SK-N-MC (cell line): ENCODE measurements at regions not wholly inside any gene's neighbourhood (a gene's known extent, or its start where the extent isn't known, plus 50 kb on each side); places are given as distances from the start of the nearest gene placed in this dataset.
"Not testable (repeated sequence)": the region's sequence is repeated elsewhere in the genome, so short reads cannot be mapped to it uniquely, and the experiment has no call there.

ENCODE experiments used
- DNase-seq: peaks from one replicate; pipeline ENCODE4 v3.0.0-alpha.2; 2011; ENCODE audit warnings: low read depth, low spot score
- H3K27ac ChIP-seq: fragments of 200-600 bp; sonication (generic); 2 replicates; pipeline ENCODE4 v1.5.1; 2016; ENCODE audit warnings: mixed run types
- H3K36me3 ChIP-seq: fragments of 200-600 bp; sonication (generic); 2 replicates; pipeline ENCODE4 v1.6.1; 2017; ENCODE audit warnings: antibody characterized with exemption, low read length, mixed read lengths; ENCODE audit not compliant: insufficient read depth
- H3K4me3 ChIP-seq: fragments of 200-600 bp; sonication (generic); 2 replicates; pipeline ENCODE4 v1.5.1; 2016
- H3K9ac ChIP-seq: fragments of 200-600 bp; sonication (generic); 2 replicates; pipeline ENCODE4 v1.8.0; 2017; ENCODE audit warnings: mixed run types, mixed read lengths; ENCODE audit not compliant: insufficient read length
- H3K9me3 ChIP-seq: fragments of 200-600 bp; sonication (generic); 2 replicates; pipeline ENCODE4 v1.6.1; 2017; ENCODE audit warnings: low read depth, mild to moderate bottlenecking, antibody characterized with exemption, low read length, moderate library complexity, mixed read lengths
- EZH2 ChIP-seq: fragments of 200-600 bp; sonication (generic); IDR thresholded peaks from one replicate; pipeline ENCODE4 v1.6.1; 2017; ENCODE audit warnings: antibody characterized with exemption
- FOXP2 ChIP-seq: optimal IDR thresholded peaks from 2 replicates; pipeline ENCODE3; 2011; ENCODE audit warnings: mild to moderate bottlenecking, moderate library complexity; ENCODE audit not compliant: insufficient read depth; ENCODE audit errors: extremely low read length, control extremely low read depth
- POLR2AphosphoS5 ChIP-seq: IDR thresholded peaks from 2 replicates; pipeline ENCODE4 v1.6.1; 2012; ENCODE audit warnings: mild to moderate bottlenecking, low read depth, low read length, borderline replicate concordance

DNA sequence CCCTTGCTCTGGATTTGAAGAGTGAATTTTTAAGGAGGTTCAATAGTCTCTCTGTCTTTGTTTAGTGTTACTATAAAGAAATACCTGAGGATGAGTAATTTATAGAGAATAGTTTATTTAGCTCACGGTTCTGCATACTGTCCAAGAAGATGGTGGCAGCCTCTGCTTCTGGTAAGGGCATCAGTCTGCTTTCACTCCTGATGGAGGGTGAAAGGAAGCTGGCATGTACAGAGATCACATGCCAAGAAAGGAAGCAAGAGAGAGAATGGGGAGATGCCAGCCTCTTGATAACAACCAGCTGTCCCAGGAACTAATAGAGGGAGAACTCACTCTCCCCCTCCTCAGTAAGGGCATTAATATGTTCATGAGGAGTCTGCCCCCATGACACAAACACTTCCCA, 917.5 kb upstream of the GOT2 start:
- TF ChIP-seq POLR2AphosphoS5 = no peak
- no peak for TF ChIP-seq FOXP2
- TF ChIP-seq EZH2 = no peak
- H3K27ac ChIP-seq = no peak overlapping the region
- no peak for DNase-seq
- no peaks in the 10 kb centered on the region for H3K9me3 ChIP-seq
- H3K4me3 ChIP-seq = no peak overlapping the region
- no peak overlapping the region for H3K9ac ChIP-seq
- H3K36me3 ChIP-seq = no peaks in the 10 kb centered on the region

DNA sequence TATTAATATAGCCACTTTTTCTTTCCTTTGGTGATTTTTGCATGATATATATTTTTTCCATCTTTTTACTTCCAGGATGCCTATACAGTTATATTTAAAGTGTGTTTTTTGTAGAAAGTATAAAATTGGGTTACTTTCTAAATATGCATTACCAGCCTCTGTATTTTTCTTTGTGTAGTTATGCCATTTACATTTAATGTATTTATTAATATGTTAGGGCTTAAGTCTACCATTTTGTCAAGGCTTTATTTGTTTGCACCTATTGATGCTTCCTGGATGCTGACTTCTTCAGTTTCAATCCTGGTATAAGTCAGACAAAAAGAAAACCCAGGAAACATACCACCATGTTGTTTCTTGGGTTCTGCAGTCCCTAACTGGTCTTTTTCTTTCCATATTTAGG, 911.1 kb upstream of the GOT2 start:
- DNase-seq = no peak
- no peak for TF ChIP-seq FOXP2
- TF ChIP-seq EZH2 = no peak
- TF ChIP-seq POLR2AphosphoS5 = no peak
- no peak overlapping the region for H3K27ac ChIP-seq
- H3K9me3 ChIP-seq = no peaks in the 10 kb centered on the region
- H3K4me3 ChIP-seq = no peak overlapping the region
- H3K9ac ChIP-seq = no peak overlapping the region
- H3K36me3 ChIP-seq = no peaks in the 10 kb centered on the region

DNA sequence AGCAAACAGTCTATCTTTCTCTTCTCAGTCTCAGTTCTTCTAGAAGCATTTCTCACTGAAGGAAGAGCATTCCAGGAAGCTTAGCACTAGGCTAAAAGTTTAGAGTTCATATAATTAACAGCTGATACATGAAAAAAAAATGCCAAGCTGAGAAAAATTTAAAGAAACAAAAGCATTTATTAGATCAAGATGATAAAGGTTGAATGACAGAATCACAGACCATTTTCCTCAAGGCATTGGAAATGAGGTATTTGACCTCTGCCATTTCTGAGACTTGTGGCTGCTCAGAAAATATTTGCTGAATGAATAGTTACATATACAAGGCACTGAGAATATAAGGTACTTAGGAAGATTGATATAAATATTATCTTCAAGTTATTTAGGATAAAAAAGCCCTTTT, 901.6 kb upstream of the GOT2 start:
- Histone ChIP-seq H3K36me3 (no peaks in the 10 kb centered on the region), H3K27ac (no peak overlapping the region), H3K4me3 (no peak overlapping the region), H3K9me3 (no peaks in the 10 kb centered on the region), H3K9ac (no peak overlapping the region)
- no peak for DNase-seq
- TF ChIP-seq POLR2AphosphoS5 = no peak
- no peak for TF ChIP-seq FOXP2
- no peak for TF ChIP-seq EZH2

GRCh38 chr16:59634951-59635350, 900.8 kb upstream of the GOT2 start:
- Histone ChIP-seq H3K27ac (no peak overlapping the region), H3K9me3 (no peaks in the 10 kb centered on the region), H3K9ac (no peak overlapping the region), H3K36me3 (no peaks in the 10 kb centered on the region), H3K4me3 (no peak overlapping the region)
- TF ChIP-seq FOXP2 (no peak), POLR2AphosphoS5 (no peak), EZH2 (no peak)
- DNase-seq = no peak

GRCh38 chr16:59634004-59634579, 900.0 kb upstream of the GOT2 start:
- H3K27ac ChIP-seq = no peak overlapping the region
- DNase-seq = no peak
- TF ChIP-seq POLR2AphosphoS5 (no peak), EZH2 (no peak), FOXP2 (no peak)

DNA sequence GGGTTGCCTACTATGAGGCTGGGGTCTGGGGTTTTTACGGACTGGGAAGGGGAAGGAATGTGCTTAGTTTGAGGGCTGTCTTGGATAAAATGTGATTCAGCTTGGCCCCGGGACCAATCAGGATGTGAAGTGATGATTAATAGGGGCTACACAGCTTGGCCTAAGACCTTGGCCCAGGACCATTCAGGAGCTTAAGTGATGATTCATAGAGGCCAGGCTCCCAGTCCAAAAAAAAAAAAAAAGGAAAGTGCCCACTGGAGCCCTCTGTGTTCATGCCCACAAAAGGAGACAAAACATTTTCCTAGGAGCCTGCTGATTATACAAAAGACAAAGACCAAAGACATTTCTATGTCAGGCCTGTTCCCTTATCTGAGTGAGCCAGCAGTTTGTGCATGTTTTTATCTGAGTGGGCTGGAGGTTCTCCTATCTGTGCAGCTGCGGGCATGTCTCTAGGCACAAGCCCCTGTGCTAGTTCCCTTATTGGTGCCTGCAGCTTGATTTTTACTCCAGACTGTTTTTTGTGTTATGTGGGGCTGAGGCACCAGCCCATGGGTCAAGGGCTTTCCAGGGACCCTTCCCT, 898.2 kb upstream of the GOT2 start:
- no peak overlapping the region for H3K9ac ChIP-seq
- no peak for DNase-seq
- H3K9me3 ChIP-seq = no peaks in the 10 kb centered on the region
- H3K4me3 ChIP-seq = no peak overlapping the region
- no peaks in the 10 kb centered on the region for H3K36me3 ChIP-seq
- TF ChIP-seq EZH2 = no peak
- no peak for TF ChIP-seq FOXP2
- TF ChIP-seq POLR2AphosphoS5 = no peak
- H3K27ac ChIP-seq = no peak overlapping the region

More at GRCh38 chr16:59634004-59634579, 900.0 kb upstream of the GOT2 start:
- H3K4me3 ChIP-seq = no peak overlapping the region
- H3K36me3 ChIP-seq = no peaks in the 10 kb centered on the region
- no peaks in the 10 kb centered on the region for H3K9me3 ChIP-seq
- H3K9ac ChIP-seq = no peak overlapping the region

- not testable (repeated sequence) for H3K36me3 ChIP-seq, H3K9ac ChIP-seq, H3K27ac ChIP-seq, H3K4me3 ChIP-seq, H3K9me3 ChIP-seq, DNase-seq
These were observed 890.3 kb upstream of the GOT2 start for GRCh38 chr16:59624381-59624780.

GRCh38 chr16:59614466-59615240, 880.5 kb upstream of the GOT2 start:
- Histone ChIP-seq H3K9ac (no peak overlapping the region), H3K36me3 (no peaks in the 10 kb centered on the region), H3K27ac (no peak overlapping the region), H3K4me3 (no peak overlapping the region), H3K9me3 (no peaks in the 10 kb centered on the region)
- no peak for DNase-seq
- no peak for TF ChIP-seq POLR2AphosphoS5
- no peak for TF ChIP-seq FOXP2
- no peak for TF ChIP-seq EZH2

DNA sequence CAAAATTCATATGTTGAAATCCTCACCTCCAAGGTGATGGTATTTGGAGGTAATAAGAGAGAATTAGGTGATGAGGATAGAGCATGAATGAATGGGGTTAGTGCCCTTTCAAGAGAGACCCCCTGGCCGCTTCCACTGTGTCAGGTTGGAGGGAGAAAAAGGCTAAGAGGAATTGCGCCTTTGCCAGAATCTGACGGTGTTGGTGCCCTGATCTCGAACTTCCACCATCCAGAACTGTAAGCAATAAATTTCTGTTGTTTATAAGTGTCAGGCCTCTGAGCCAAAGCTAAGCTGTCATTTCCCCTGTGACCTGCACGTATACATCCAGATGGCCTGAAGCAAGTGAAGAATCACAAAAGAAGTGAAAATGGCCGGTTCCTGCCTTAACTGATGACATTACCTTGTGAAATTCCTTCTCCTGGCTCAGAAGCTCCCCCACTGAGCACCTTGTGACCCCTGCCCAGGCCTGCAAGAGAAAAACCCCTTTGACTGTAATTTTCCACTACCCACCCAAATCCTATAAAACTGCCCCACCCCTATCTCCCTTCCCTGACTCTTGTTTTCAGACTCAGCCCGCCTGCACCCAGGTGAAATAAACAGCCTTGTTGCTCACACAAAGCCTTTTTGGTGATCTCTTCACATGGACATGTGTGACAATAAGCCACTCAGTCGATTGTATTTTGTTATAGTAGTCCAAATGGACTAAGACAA, 878.9 kb upstream of the GOT2 start:
- not testable (repeated sequence) for DNase-seq, H3K9ac ChIP-seq, H3K36me3 ChIP-seq, H3K9me3 ChIP-seq, H3K4me3 ChIP-seq, H3K27ac ChIP-seq
